ENCODE measurements at regions not wholly inside any gene's neighbourhood (a gene's known extent, or its start where the extent isn't known, plus 50 kb on each side); places are given as distances from the start of the nearest gene placed in this dataset.

- no peak for DNase-seq (ENCODE audit: extremely low read depth in 1 of 2, low read depth in 1 of 2)
Observed at GRCh38 chr3:72496051-72496670, 352.1 kb downstream of the SHQ1 start.

GRCh38 chr3:72494626-72495025, 353.6 kb downstream of the SHQ1 start:
- DNase-seq (ENCODE audit: extremely low read depth in 1 of 2, low read depth in 1 of 2) = no peak

GRCh38 chr3:72494130-72494529, 354.1 kb downstream of the SHQ1 start:
- DNase-seq (ENCODE audit: extremely low read depth in 1 of 2, low read depth in 1 of 2) = no peak

GRCh38 chr3:72492240-72492639, 356.0 kb downstream of the SHQ1 start:
- no peak for DNase-seq (ENCODE audit: extremely low read depth in 1 of 2, low read depth in 1 of 2)

GRCh38 chr3:72490688-72491435, 357.4 kb downstream of the SHQ1 start:
- no peak for DNase-seq (ENCODE audit: extremely low read depth in 1 of 2, low read depth in 1 of 2)

- no peak for DNase-seq (ENCODE audit: extremely low read depth in 1 of 2, low read depth in 1 of 2)
Observed at GRCh38 chr3:72489901-72490300, 358.3 kb downstream of the SHQ1 start.

GRCh38 chr3:72488738-72489035, 359.6 kb downstream of the SHQ1 start:
- no peak for DNase-seq (ENCODE audit: extremely low read depth in 1 of 2, low read depth in 1 of 2)

- no peak for DNase-seq (ENCODE audit: extremely low read depth in 1 of 2, low read depth in 1 of 2)
Observed at GRCh38 chr3:72487946-72488737, 360.1 kb downstream of the SHQ1 start.

- DNase-seq (ENCODE audit: extremely low read depth in 1 of 2, low read depth in 1 of 2) = no peak
Observed at GRCh38 chr3:72487078-72487765, 361.0 kb downstream of the SHQ1 start.

GRCh38 chr3:72485641-72486040, 362.6 kb downstream of the SHQ1 start:
- no peak for DNase-seq (ENCODE audit: extremely low read depth in 1 of 2, low read depth in 1 of 2)

GRCh38 chr3:72483554-72484104, 364.6 kb downstream of the SHQ1 start:
- DNase-seq (ENCODE audit: extremely low read depth in 1 of 2, low read depth in 1 of 2) = no peak

- peak; percentile 31 to 38 for DNase-seq (ENCODE audit: extremely low read depth in 1 of 2, low read depth in 1 of 2)
Observed at GRCh38 chr3:72482589-72483321, 365.5 kb downstream of the SHQ1 start.

GRCh38 chr3:72481542-72481941, 366.7 kb downstream of the SHQ1 start:
- no peak for DNase-seq (ENCODE audit: extremely low read depth in 1 of 2, low read depth in 1 of 2)

- no peak for DNase-seq (ENCODE audit: extremely low read depth in 1 of 2, low read depth in 1 of 2)
Observed at GRCh38 chr3:72480366-72480765, 367.9 kb downstream of the SHQ1 start.

- no peak for DNase-seq (ENCODE audit: extremely low read depth in 1 of 2, low read depth in 1 of 2)
Observed at GRCh38 chr3:72479651-72480215, 368.5 kb downstream of the SHQ1 start.

GRCh38 chr3:72476139-72476483, 372.1 kb downstream of the SHQ1 start:
- DNase-seq (ENCODE audit: extremely low read depth in 1 of 2, low read depth in 1 of 2) = no peak

GRCh38 chr3:72475258-72476138, 372.7 kb downstream of the SHQ1 start:
- no peak for DNase-seq (ENCODE audit: extremely low read depth in 1 of 2, low read depth in 1 of 2)

GRCh38 chr3:72474775-72475174, 373.5 kb downstream of the SHQ1 start:
- DNase-seq (ENCODE audit: extremely low read depth in 1 of 2, low read depth in 1 of 2) = no peak

GRCh38 chr3:72473156-72473555, 375.1 kb downstream of the SHQ1 start:
- DNase-seq (ENCODE audit: extremely low read depth in 1 of 2, low read depth in 1 of 2) = no peak

Measured in activated CD8-positive, alpha-beta memory T cell treated with anti-CD3 and anti-CD28 coated beads for 1 hour (primary cell).